GM10266 (cell line): ENCODE measurements at regions not wholly inside any gene's neighbourhood (a gene's known extent, or its start where the extent isn't known, plus 50 kb on each side); places are given as distances from the start of the nearest gene placed in this dataset.

Experiments
- DNase-seq: peaks from one replicate; pipeline ENCODE4 v3.0.0; 2012; ENCODE audit errors: extremely low spot score
- TF ChIP-seq, protein P1 (sequence below): IDR thresholded peaks from 2 replicates; pipeline ENCODE4 v1.5.1; 2012; ENCODE audit warnings: mild to moderate bottlenecking, low read depth; ENCODE audit not compliant: control insufficient read depth, insufficient read depth; ENCODE audit errors: missing control alignments

DNA sequence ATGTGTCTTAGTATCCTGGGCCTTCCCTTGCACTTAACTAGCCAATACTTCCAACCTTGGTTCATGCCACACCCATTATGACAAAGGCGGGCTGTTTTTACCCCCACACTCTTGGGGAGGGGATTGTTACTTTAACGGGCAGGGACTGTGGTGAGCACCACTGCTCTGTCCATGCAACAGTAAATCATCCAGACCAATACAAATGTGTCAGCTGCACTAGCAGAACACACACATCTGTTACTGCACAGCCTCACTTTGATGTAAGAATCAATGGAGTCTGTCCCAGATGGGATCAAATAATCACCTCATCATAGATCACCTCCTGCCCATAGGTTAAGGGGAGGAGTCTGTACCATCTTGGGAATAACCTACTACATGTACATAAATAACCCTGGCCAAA lies 58.1 kb downstream of the NPAP1 start:
- TF ChIP-seq, protein P1, sequence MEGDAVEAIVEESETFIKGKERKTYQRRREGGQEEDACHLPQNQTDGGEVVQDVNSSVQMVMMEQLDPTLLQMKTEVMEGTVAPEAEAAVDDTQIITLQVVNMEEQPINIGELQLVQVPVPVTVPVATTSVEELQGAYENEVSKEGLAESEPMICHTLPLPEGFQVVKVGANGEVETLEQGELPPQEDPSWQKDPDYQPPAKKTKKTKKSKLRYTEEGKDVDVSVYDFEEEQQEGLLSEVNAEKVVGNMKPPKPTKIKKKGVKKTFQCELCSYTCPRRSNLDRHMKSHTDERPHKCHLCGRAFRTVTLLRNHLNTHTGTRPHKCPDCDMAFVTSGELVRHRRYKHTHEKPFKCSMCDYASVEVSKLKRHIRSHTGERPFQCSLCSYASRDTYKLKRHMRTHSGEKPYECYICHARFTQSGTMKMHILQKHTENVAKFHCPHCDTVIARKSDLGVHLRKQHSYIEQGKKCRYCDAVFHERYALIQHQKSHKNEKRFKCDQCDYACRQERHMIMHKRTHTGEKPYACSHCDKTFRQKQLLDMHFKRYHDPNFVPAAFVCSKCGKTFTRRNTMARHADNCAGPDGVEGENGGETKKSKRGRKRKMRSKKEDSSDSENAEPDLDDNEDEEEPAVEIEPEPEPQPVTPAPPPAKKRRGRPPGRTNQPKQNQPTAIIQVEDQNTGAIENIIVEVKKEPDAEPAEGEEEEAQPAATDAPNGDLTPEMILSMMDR = no peak
- DNase-seq = no peak

DNA sequence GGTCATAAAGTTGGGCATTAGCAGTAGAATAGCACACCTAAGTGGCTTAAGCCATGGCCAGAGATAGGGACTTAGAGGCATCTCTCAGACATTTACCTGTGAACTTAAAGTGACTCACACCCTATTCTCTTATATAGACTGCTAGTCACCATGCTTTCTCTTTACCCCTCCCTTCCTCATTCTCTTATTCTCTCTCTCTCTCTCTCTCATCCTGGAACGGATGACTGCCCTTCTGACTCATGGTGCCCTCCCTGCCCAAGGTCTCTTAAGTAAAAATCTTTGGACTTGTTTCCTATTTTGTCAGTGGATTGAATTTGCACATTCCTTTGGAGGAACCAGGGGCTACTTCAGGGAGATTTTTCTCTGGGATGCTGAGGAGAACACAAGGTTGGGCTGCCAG lies 58.8 kb downstream of the NPAP1 start:
- TF ChIP-seq, protein P1 = no peak
- DNase-seq = no peak

DNA sequence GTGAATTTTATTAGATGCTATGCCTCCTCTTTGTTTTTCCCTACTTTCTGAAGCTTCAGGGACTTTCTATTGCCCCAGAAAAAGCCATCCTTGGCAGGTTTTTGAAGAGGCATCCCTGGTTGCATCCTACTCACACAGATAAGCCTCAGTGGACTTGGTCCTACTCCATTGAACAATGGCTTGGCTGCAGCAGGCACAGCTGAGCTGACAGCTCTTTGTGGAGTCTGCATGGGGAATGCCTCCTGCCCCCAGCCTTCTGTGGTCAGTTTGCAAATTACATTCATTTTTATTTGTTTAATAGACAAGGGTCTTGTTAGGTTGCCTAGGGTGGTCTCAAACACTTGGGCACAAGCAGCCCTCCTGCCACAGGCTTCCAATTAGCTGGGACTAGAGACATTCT lies 69.7 kb downstream of the NPAP1 start:
- TF ChIP-seq, protein P1 = no peak
- DNase-seq = no peak

DNA sequence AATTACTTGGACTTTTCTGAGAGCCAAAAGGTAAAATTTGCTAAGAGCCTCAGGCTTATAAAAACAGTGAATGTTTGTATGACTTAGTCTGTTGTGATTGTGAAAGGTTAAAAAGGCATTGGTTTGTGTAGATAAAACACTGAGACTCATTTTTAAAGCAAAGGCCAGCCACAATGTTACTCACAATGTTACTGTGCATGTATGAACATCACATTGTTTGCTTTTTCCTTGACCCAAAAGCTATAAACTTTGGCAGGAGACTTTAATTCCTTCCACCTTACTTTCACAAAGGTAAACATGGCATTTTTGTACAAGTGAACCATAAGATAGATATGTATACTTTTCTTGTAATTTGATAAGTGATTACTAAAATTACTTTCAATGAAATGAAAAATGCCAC lies 70.5 kb downstream of the NPAP1 start:
- no peak for DNase-seq
- TF ChIP-seq, protein P1 = no peak

DNA sequence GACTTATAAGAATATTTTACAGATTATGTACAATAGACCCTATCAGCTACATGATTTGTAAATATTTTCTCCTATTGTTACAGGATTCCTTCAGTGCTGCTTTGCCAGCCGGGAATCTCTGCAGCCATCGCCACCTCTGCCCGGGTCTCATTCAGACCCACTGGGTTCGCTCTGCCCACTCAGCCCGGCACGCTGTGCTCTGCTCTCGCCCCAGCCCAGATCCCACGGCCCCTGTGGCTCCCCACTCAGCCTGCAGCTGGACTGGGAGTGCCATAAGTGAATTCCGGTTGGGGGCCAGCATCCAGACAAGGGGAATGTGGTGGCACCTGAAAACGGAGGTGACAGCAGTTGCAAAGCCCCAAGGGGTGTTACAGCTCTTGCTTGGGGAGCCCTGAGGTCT lies 71.8 kb downstream of the NPAP1 start:
- no peak for DNase-seq
- TF ChIP-seq, protein P1 = no peak

DNA sequence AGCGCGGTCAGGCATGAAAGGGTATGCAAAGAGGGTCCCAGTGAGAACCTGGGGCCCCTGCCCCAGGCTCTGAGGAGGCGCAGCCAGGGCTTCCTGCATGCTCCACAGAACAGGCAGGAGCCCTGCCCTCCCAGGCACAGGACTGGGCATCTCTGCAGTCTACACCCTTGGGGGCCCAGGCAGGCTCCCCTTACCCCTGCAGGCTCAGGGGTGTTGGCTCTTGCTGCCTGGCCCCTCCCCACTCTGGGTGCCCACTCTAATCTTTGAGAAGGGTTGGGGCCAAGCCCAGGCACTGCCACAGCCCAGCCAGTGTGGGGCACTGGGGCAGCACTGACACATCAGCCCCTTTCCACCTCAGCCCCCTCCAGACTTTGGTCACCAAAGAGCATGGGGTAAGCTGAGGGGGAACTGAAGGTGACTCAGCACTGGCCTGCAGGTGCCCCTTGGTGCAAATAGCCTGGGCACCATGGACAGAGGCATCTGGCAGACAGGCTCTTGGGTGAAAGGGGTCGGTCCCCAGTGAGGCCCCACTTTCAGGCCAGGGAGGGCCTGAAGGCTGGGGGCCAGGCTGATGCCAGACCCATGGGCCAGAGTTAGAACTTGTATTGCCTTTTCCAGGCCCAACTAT lies 73.4 kb downstream of the NPAP1 start:
- TF ChIP-seq, protein P1 = no peak
- DNase-seq = no peak

DNA sequence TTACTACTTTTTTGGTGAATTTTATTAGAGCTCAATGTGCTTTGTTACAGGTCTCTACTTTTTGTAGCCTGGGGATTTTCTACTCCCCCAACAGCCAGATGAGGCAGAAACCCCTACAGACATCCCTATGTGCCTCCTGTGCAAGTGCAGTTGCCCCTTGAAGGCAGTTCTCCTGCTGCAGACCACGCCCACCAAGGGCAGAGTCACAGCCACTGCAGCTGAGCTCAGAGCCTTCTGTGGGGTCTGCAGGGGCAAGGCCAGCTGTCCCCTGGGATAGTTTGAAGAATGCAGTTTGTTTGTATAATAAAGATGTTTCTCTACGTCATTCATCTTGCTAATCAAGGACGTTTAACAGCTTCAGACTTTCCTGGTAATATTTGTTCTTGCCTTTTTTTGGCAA lies 76.8 kb downstream of the NPAP1 start:
- no peak for DNase-seq
- TF ChIP-seq, protein P1 = no peak
